Neutrophil (primary cell): ENCODE measurements at regions not wholly inside any gene's neighbourhood (a gene's known extent, or its start where the extent isn't known, plus 50 kb on each side); places are given as distances from the start of the nearest gene placed in this dataset.

Source experiments
- H3K27ac ChIP-seq: fragments of 200-600 bp; sonication (generic); 2 replicates; pipeline ENCODE4 v1.5.1; 2016; ENCODE audit warnings: mild to moderate bottlenecking, moderate library complexity
- H3K27me3 ChIP-seq: fragments of 200-600 bp; sonication (generic); 2 replicates; pipeline ENCODE4 v1.6.0; 2016; ENCODE audit warnings: mild to moderate bottlenecking
- H3K36me3 ChIP-seq: fragments of 200-600 bp; sonication (generic); 2 replicates; pipeline ENCODE4 v1.5.1; 2017
- H3K4me1 ChIP-seq, 2 experiments: fragments of 200-600 bp in 1 of 2; sonication (generic) in 1 of 2; 1 replicate in 1 of 2; 2 replicates in 1 of 2; pipeline versions ENCODE4 v1.5.1 to v1.6.1; 2013 to 2016; ENCODE audit warnings: low read depth in 1 of 2, low read length in 1 of 2, mild to moderate bottlenecking in 1 of 2, moderate library complexity in 1 of 2; ENCODE audit not compliant: control insufficient read depth in 1 of 2, insufficient read depth in 1 of 2
- H3K4me3 ChIP-seq, 2 experiments: fragments of 200-600 bp in 1 of 2; sonication (generic) in 1 of 2; 1 replicate in 1 of 2; 2 replicates in 1 of 2; pipeline ENCODE4 v1.5.1; 2013 to 2016; ENCODE audit warnings: low read depth in 1 of 2, low read length in 1 of 2, mild to moderate bottlenecking in 1 of 2, moderate library complexity in 1 of 2
- H3K9me3 ChIP-seq: fragments of 200-600 bp; sonication (generic); 2 replicates; pipeline ENCODE4 v1.5.1; 2016
- CTCF ChIP-seq: fragments of 200-600 bp; sonication (generic); IDR thresholded peaks from 2 replicates; pipeline ENCODE4 v1.5.1; 2016; ENCODE audit warnings: antibody characterized with exemption

DNA sequence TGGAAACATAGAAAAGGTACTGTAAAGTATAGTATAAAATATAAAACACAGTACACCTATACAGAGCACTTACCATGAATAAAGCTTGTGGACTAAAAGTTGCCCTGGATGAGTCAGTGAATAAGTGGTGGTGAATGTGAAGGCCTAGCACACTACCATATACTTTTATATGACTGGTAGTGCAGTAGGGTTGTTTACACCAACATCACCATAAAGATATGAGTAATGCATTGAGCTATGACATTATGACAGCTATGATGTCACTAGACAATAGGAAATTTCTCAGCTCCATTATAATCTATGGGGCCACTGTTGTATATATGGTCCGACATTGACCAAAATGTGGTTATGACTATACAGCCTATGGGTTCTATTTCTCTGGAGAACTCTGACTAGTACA, 291.8 kb upstream of the ACTBL2 start:
- no peak for TF ChIP-seq CTCF
- Histone ChIP-seq H3K27ac (no peak overlapping the region), H3K27me3 (no peaks in the 10 kb centered on the region), H3K36me3 (no peaks in the 10 kb centered on the region), H3K4me1 (no peaks in the 10 kb centered on the region), H3K4me3 (no peak overlapping the region), H3K9me3 (no peaks in the 10 kb centered on the region)

- H3K27ac ChIP-seq: no peak overlapping the region
- H3K4me3 ChIP-seq: no peak overlapping the region
These were observed 289.9 kb upstream of the ACTBL2 start for GRCh38 chr5:57772512-57772911.

DNA sequence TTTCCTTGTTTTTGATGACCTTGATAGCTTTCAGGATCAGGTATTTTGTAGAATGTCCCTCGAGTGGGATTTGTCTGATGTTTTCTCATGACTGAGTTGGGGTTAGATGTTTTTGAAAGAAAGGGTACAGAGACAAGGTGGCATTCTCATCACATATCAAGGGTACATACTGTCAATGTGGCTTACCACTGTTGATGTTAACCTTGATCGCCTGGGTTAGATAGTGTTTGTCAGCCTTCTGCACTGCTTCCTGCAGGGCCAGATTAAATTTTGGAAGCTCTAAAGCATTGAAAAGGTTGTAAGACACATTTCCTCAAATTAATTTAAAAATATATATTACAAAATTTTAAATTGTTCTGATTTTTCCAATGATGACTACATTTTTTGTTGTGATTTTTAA, 287.4 kb upstream of the ACTBL2 start:
- H3K27ac ChIP-seq: no peak overlapping the region
- no peak for TF ChIP-seq CTCF
- no peak overlapping the region for H3K4me3 ChIP-seq
- no peaks in the 10 kb centered on the region for H3K27me3 ChIP-seq
- H3K36me3 ChIP-seq: no peaks in the 10 kb centered on the region
- H3K4me1 ChIP-seq: no peaks in the 10 kb centered on the region
- no peaks in the 10 kb centered on the region for H3K9me3 ChIP-seq

More at GRCh38 chr5:57772512-57772911, 289.9 kb upstream of the ACTBL2 start:
- TF ChIP-seq CTCF: no peak
- Histone ChIP-seq H3K36me3 (no peaks in the 10 kb centered on the region), H3K27me3 (no peaks in the 10 kb centered on the region), H3K9me3 (no peaks in the 10 kb centered on the region), H3K4me1 (no peaks in the 10 kb centered on the region)

DNA sequence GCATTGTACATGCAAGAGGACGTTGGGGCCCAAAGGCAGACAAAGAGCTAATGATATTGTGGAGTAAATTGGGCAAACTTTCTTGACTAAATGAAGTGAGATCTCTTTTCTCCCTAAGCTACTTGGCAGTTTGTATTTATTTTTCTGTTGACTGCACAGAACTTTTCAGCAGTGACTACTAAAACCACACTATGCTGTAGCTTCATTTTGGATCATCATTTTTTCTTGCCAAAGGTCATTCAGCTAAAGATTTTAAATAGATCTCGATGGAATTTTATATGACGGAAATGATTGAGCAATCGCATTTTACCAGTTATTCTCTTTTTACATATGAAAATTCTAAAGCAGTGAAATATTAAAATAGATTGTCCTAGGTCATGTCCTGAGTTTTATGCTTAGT, 286.1 kb upstream of the ACTBL2 start:
- Histone ChIP-seq H3K36me3 (no peaks in the 10 kb centered on the region), H3K27ac (no peak overlapping the region), H3K9me3 (no peaks in the 10 kb centered on the region), H3K4me3 (no peak overlapping the region), H3K4me1 (no peaks in the 10 kb centered on the region), H3K27me3 (no peaks in the 10 kb centered on the region)
- no peak for TF ChIP-seq CTCF

- H3K9me3 ChIP-seq: no peaks in the 10 kb centered on the region
- no peaks in the 10 kb centered on the region for H3K27me3 ChIP-seq
- no peak overlapping the region for H3K27ac ChIP-seq
- no peaks in the 10 kb centered on the region for H3K36me3 ChIP-seq
- H3K4me3 ChIP-seq: no peak overlapping the region
- no peaks in the 10 kb centered on the region for H3K4me1 ChIP-seq
- TF ChIP-seq CTCF: no peak
These were observed 282.0 kb upstream of the ACTBL2 start for GRCh38 chr5:57764479-57765089.

- H3K4me3 ChIP-seq: no peak overlapping the region
- H3K4me1 ChIP-seq: no peaks in the 10 kb centered on the region
- no peaks in the 10 kb centered on the region for H3K36me3 ChIP-seq
- TF ChIP-seq CTCF: no peak
- no peak overlapping the region for H3K27ac ChIP-seq
- H3K27me3 ChIP-seq: no peaks in the 10 kb centered on the region
- H3K9me3 ChIP-seq: no peaks in the 10 kb centered on the region
These were observed 278.9 kb upstream of the ACTBL2 start for GRCh38 chr5:57761513-57761912.
